ENCODE measurements at regions not wholly inside any gene's neighbourhood (a gene's known extent, or its start where the extent isn't known, plus 50 kb on each side); places are given as distances from the start of the nearest gene placed in this dataset.

- TF ChIP-seq, protein P1, sequence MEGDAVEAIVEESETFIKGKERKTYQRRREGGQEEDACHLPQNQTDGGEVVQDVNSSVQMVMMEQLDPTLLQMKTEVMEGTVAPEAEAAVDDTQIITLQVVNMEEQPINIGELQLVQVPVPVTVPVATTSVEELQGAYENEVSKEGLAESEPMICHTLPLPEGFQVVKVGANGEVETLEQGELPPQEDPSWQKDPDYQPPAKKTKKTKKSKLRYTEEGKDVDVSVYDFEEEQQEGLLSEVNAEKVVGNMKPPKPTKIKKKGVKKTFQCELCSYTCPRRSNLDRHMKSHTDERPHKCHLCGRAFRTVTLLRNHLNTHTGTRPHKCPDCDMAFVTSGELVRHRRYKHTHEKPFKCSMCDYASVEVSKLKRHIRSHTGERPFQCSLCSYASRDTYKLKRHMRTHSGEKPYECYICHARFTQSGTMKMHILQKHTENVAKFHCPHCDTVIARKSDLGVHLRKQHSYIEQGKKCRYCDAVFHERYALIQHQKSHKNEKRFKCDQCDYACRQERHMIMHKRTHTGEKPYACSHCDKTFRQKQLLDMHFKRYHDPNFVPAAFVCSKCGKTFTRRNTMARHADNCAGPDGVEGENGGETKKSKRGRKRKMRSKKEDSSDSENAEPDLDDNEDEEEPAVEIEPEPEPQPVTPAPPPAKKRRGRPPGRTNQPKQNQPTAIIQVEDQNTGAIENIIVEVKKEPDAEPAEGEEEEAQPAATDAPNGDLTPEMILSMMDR (IDR thresholded peaks at IDR 0.05) = no peak
- no peak for TF ChIP-seq HES2 (IDR thresholded peaks at IDR 0.05)
These were observed 464.9 kb upstream of the MPDZ start for GRCh38 chr9:13744261-13744901.

Data from A549 (cell line).